K562 (cell line): ENCODE measurements at regions not wholly inside any gene's neighbourhood (a gene's known extent, or its start where the extent isn't known, plus 50 kb on each side); places are given as distances from the start of the nearest gene placed in this dataset.

Experiments used
- ATAC-seq: fragments of 200-7000 bp; cut with Tn5 transposase; 3 replicates; pipeline ENCODE4 v1.9.1; 2020; ENCODE audit warnings: moderate library complexity
- BruUV-seq: library from RNA; stranded (reverse); fragments of 400-500 nt; replicated peaks from 2 replicates; lab custom pipeline; 2021; lab: Mats Ljungman, UMichigan
- CTCF ChIA-PET: fragments of 300-600 bp; formaldehyde crosslinking; extraction: SDS; loops from one replicate; lab custom pipeline; 2021; ENCODE audit warnings: low intra/inter-chr PET ratio; lab: Yijun Ruan, JAX
- POLR2A ChIA-PET: fragments of 300-600, 350-650 bp; sonication (Branson Sonifier 250); formaldehyde crosslinking; extraction: SDS; loops from one replicate; lab custom pipeline; 2021; ENCODE audit warnings: antibody characterized with exemption, inconsistent platforms; lab: Yijun Ruan, JAX
- DNase-seq, 4 experiments: peaks; one replicate each; pipeline versions ENCODE4 v3.0.0 to v3.0.0-alpha.2; 2011 to 2018; ENCODE audit warnings: low spot score in 3 of 4, mixed read lengths in 3 of 4; ENCODE audit errors: extremely low read depth in 1 of 4
- FAIRE-seq: peaks from 2 replicates; lab custom pipeline; 2011; peaks lifted over from hg19 to GRCh38; lab: Jason Lieb, UNC
- H2AFZ ChIP-seq: 2 replicates; pipeline ENCODE4 v1.6.0; 2011; ENCODE audit warnings: low read depth, low read length, control low read depth, inconsistent platforms
- H3K27ac ChIP-seq: fragments of 200-600 bp; 3 replicates; pipeline ENCODE4 v1.8.0; 2011; ENCODE audit warnings: low read depth, mild to moderate bottlenecking, control low read depth, inconsistent platforms, low read length, moderate library complexity, mixed read lengths; ENCODE audit errors: extremely low read depth
- H3K27me3 ChIP-seq, 2 experiments: fragments of 300-600 bp in 1 of 2; 2 replicates in 1 of 2; 3 replicates in 1 of 2; pipeline versions ENCODE4 v1.6.0 to v1.8.0; 2011; ENCODE audit warnings: inconsistent platforms in 2 of 2, low read length in 2 of 2, mild to moderate bottlenecking in 1 of 2, mixed read lengths in 1 of 2, moderate library complexity in 1 of 2; ENCODE audit not compliant: control insufficient read depth in 2 of 2, insufficient read depth in 2 of 2
- H3K36me3 ChIP-seq: fragments of 300-600 bp; 3 replicates; pipeline ENCODE4 v1.8.0; 2011; ENCODE audit warnings: mild to moderate bottlenecking, low read length, inconsistent platforms; ENCODE audit not compliant: control insufficient read depth, insufficient read depth
- H3K4me1 ChIP-seq, 2 experiments: fragments of 200-600 bp in 1 of 2; replicated peaks in 1 of 2; 2 replicates in 1 of 2; 3 replicates in 1 of 2; pipeline versions ENCODE4 v1.5.1 to v1.8.0; 2011; ENCODE audit warnings: inconsistent platforms in 2 of 2, low read length in 2 of 2, mild to moderate bottlenecking in 1 of 2, mixed read lengths in 1 of 2, moderate library complexity in 1 of 2; ENCODE audit not compliant: control insufficient read depth in 2 of 2, insufficient read depth in 2 of 2
- H3K4me2 ChIP-seq: 2 replicates; pipeline ENCODE4 v1.6.1; 2011; ENCODE audit warnings: low read length, control low read depth, inconsistent platforms, mixed read lengths; ENCODE audit not compliant: insufficient read depth
- H3K4me3 ChIP-seq: fragments of 200-600 bp; sonication (generic), shearing (Covaris generic); 2 replicates; pipeline ENCODE4 v1.5.1; 2016; ENCODE audit warnings: control low read depth, inconsistent platforms
- H3K79me2 ChIP-seq: fragments of 200-600 bp; 3 replicates; pipeline ENCODE4 v1.8.0; 2011; ENCODE audit warnings: low read length, inconsistent platforms; ENCODE audit not compliant: control insufficient read depth, insufficient read depth
- H3K9ac ChIP-seq, 2 experiments: 2 replicates each; pipeline versions ENCODE4 v1.6.0 to v1.6.1; 2011; ENCODE audit warnings: low read depth in 2 of 2, low read length in 2 of 2, control low read depth in 1 of 2, inconsistent platforms in 1 of 2, mild to moderate bottlenecking in 1 of 2, mixed read lengths in 1 of 2; ENCODE audit not compliant: insufficient read depth in 1 of 2
- H3K9me1 ChIP-seq: one replicate; pipeline ENCODE4 v1.6.0; 2011; ENCODE audit warnings: inconsistent platforms, mild to moderate bottlenecking, low read length, moderate library complexity; ENCODE audit not compliant: control insufficient read depth, insufficient read depth
- H3K9me3 ChIP-seq: replicated peaks from 2 replicates; pipeline ENCODE4 v1.5.1; 2011; ENCODE audit warnings: low read depth, low read length, inconsistent platforms; ENCODE audit not compliant: control insufficient read depth, insufficient read depth
- H4K20me1 ChIP-seq: replicated peaks from 2 replicates; pipeline ENCODE4 v1.6.1; 2011; ENCODE audit warnings: low read length, inconsistent platforms, mixed read lengths; ENCODE audit not compliant: control insufficient read depth, insufficient read depth
- CAMTA2 ChIP-seq: fragments of 250-450 bp; sonication (Bioruptor Pico); conservative IDR thresholded peaks from 2 replicates; pipeline ENCODE4 v1.5.1; 2022
- CTBP1 ChIP-seq: fragments of 450-650 bp; IDR thresholded peaks from 2 replicates; pipeline ENCODE4 v1.6.1; 2016; ENCODE audit warnings: borderline replicate concordance
- E2F4 ChIP-seq: sonication (generic); formaldehyde crosslinking; IDR thresholded peaks from 2 replicates; pipeline ENCODE4 v1.8.0; 2022; ENCODE audit warnings: mild to moderate bottlenecking, low read depth, missing genetic modification reagents
- FOSL1 ChIP-seq: fragments of 200-800 bp; sonication (Bioruptor generic); conservative IDR thresholded peaks from 2 replicates; pipeline ENCODE4 v1.6.1; 2016; ENCODE audit warnings: missing genetic modification characterization, missing compliant biosample characterization
- FOXP1 ChIP-seq: sonication (generic); formaldehyde crosslinking; IDR thresholded peaks from 2 replicates; pipeline ENCODE4 v1.8.0; 2022; ENCODE audit warnings: mild to moderate bottlenecking, missing genetic modification reagents
- KDM2B ChIP-seq: fragments of 250-450 bp; sonication (Bioruptor Pico); IDR thresholded peaks from 2 replicates; pipeline ENCODE4 v1.8.0; 2021; ENCODE audit warnings: mild to moderate bottlenecking, moderate library complexity
- MTF1 ChIP-seq: fragments of 250-450 bp; sonication (Bioruptor Pico); IDR thresholded peaks from 2 replicates; pipeline ENCODE4 v1.9.0; 2021; ENCODE audit warnings: moderate library complexity, mild to moderate bottlenecking, inconsistent platforms, borderline replicate concordance
- PATZ1 ChIP-seq: fragments of 250-450 bp; sonication (Bioruptor Pico); IDR thresholded peaks from 2 replicates; pipeline ENCODE4 v1.5.0; 2020; ENCODE audit warnings: mild to moderate bottlenecking, borderline replicate concordance
- PURB ChIP-seq: sonication (generic); formaldehyde crosslinking; IDR thresholded peaks from 2 replicates; pipeline ENCODE4 v1.9.0; 2021; ENCODE audit warnings: low read depth, mild to moderate bottlenecking, missing genetic modification reagents
- RBM22 ChIP-seq: fragments of 200-400 bp; formaldehyde crosslinking; IDR thresholded peaks from 2 replicates; pipeline ENCODE4 v1.6.1; 2018; ENCODE audit warnings: low read length, low read depth; ENCODE audit not compliant: poor library complexity, severe bottlenecking
- SREBF1 ChIP-seq: fragments of 150-350 bp; IDR thresholded peaks from 2 replicates; pipeline ENCODE4 v1.6.1; 2014; ENCODE audit warnings: antibody characterized with exemption, low read depth, low read length, borderline replicate concordance
- TCFL5 ChIP-seq: fragments of 250-450 bp; sonication (Bioruptor Pico); conservative IDR thresholded peaks from 2 replicates; pipeline ENCODE4 v1.6.1; 2021; ENCODE audit warnings: mild to moderate bottlenecking, moderate library complexity, matching md5 sums
- ZBTB11 ChIP-seq, 3 experiments: fragments of 200-800 bp in 1 of 3; fragments of 250-450 bp in 1 of 3; fragments of 450-650 bp in 1 of 3; sonication (Bioruptor Pico) in 1 of 3; sonication (Bioruptor generic) in 1 of 3; formaldehyde crosslinking in 1 of 3; IDR thresholded peaks; 2 replicates each; pipeline versions ENCODE4 v1.6.1 to v1.8.0; 2016 to 2022; ENCODE audit warnings: mild to moderate bottlenecking in 2 of 3, missing genetic modification characterization in 2 of 3, missing compliant biosample characterization in 1 of 3, moderate library complexity in 1 of 3
- ZNF224 ChIP-seq: sonication (generic); formaldehyde crosslinking; IDR thresholded peaks from 2 replicates; pipeline ENCODE4 v1.8.0; 2022; ENCODE audit warnings: mild to moderate bottlenecking, missing genetic modification reagents
- ZNF586 ChIP-seq: fragments of 450-650 bp; formaldehyde crosslinking; conservative IDR thresholded peaks from 2 replicates; pipeline ENCODE4 v1.4.0; 2020; ENCODE audit warnings: mild to moderate bottlenecking, moderate library complexity
- WGBS: fragments of 100-300 bp; shearing (Covaris generic); methylation state at CpG from one replicate; pipeline ENCODE4 v1.1.6; 2016; ENCODE audit warnings: low coverage, mixed read lengths; ENCODE audit not compliant: insufficient coverage; ENCODE audit errors: missing lambda C conversion rate; 5-methylcytosine and 5-hydroxymethylcytosine counted together
- in situ Hi-C: fragments of 300-500 bp; cut with MboI; formaldehyde crosslinking; loops from 4 replicates; pipeline ENCODE4 v1.15.0; 2018; ENCODE audit warnings: inconsistent platforms, mixed read lengths
- intact Hi-C: fragments of 100-400 bp; cut with micrococcal nuclease; formaldehyde crosslinking; loops from 2 replicates; pipeline ENCODE4 v1.14.2; 2022
- TF ChIP-seq, protein P1 (sequence below): fragments of 250-450 bp; sonication (Bioruptor Pico); IDR thresholded peaks from 2 replicates; pipeline ENCODE4 v1.8.0; 2021; ENCODE audit warnings: mild to moderate bottlenecking, moderate library complexity

- Histone ChIP-seq H3K4me1 (no peaks in the 10 kb centered on the region), H3K27ac (no peak overlapping the region), H3K4me3 (no peak overlapping the region), H3K4me2 (no peak overlapping the region), H3K9me1 (no peaks in the 10 kb centered on the region), H2AFZ (no peak overlapping the region), H3K9ac (no peak overlapping the region), H3K9me3 (no peaks in the 10 kb centered on the region; the same call in 1 of the 2 replicates), H3K27me3 (no peaks in the 10 kb centered on the region), H3K36me3 (no peaks in the 10 kb centered on the region), H3K79me2 (no peaks in the 10 kb centered on the region), H4K20me1 (no peaks in the 10 kb centered on the region)
- FAIRE-seq = no peak
- ATAC-seq = no peak
- in situ Hi-C loops = no loop called here
- 3% methylated on average over 5 of the region's 5 CpGs for WGBS
- no TSS peak for BruUV-seq
- ChIA-PET CTCF (no interaction called here), POLR2A (no interaction called here)
- intact Hi-C loops = no loop called here
- DNase-seq = no peak
- TF ChIP-seq MTF1 (CRISPR knock-in tag) (no peak), CTBP1 (no peak), ZNF224 (CRISPR knock-in tag) (no peak), E2F4 (no peak), TCFL5 (no peak), SREBF1 (no peak), PURB (no peak), FOSL1 (no peak), ZNF586 (CRISPR knock-in tag) (no peak), ZBTB11 (CRISPR knock-in tag; IDR thresholded peaks at IDR 0.05) (no peak), CAMTA2 (CRISPR knock-in tag) (no peak), RBM22 (no peak), PATZ1 (CRISPR knock-in tag) (no peak), FOXP1 (CRISPR knock-in tag) (no peak), KDM2B (CRISPR knock-in tag) (no peak)
- TF ChIP-seq, protein P1, sequence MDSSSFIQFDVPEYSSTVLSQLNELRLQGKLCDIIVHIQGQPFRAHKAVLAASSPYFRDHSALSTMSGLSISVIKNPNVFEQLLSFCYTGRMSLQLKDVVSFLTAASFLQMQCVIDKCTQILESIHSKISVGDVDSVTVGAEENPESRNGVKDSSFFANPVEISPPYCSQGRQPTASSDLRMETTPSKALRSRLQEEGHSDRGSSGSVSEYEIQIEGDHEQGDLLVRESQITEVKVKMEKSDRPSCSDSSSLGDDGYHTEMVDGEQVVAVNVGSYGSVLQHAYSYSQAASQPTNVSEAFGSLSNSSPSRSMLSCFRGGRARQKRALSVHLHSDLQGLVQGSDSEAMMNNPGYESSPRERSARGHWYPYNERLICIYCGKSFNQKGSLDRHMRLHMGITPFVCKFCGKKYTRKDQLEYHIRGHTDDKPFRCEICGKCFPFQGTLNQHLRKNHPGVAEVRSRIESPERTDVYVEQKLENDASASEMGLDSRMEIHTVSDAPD = no peak
These were observed 386.3 kb downstream of the ETS1 start for GRCh38 chr11:128201009-128201408.
